ENCODE measurements at regions not wholly inside any gene's neighbourhood (a gene's known extent, or its start where the extent isn't known, plus 50 kb on each side); places are given as distances from the start of the nearest gene placed in this dataset.

DNA sequence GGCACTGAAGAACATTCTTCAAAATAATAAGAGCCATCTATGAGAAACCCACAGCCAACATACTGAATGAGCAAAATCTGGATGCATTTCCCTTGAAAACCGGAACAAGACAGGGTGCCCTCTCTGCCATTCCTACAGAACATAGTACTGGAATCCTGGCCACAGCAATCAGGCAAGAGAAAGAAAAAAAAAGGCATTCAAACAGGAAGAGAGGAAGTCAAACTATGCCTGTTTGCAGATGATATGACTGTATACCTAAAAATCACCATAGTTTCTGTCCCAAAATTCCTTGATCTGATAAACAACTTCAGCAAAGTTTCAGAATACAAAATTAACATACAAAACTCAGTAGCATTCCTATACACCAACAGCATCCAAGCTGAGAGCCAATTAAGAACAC is 119.5 kb upstream of the PARD3B start:
- TF ChIP-seq, protein P1, sequence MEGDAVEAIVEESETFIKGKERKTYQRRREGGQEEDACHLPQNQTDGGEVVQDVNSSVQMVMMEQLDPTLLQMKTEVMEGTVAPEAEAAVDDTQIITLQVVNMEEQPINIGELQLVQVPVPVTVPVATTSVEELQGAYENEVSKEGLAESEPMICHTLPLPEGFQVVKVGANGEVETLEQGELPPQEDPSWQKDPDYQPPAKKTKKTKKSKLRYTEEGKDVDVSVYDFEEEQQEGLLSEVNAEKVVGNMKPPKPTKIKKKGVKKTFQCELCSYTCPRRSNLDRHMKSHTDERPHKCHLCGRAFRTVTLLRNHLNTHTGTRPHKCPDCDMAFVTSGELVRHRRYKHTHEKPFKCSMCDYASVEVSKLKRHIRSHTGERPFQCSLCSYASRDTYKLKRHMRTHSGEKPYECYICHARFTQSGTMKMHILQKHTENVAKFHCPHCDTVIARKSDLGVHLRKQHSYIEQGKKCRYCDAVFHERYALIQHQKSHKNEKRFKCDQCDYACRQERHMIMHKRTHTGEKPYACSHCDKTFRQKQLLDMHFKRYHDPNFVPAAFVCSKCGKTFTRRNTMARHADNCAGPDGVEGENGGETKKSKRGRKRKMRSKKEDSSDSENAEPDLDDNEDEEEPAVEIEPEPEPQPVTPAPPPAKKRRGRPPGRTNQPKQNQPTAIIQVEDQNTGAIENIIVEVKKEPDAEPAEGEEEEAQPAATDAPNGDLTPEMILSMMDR (IDR thresholded peaks at IDR 0.05 in 4 of 5, conservative IDR thresholded peaks at IDR 0.05 in 1 of 5), result no peak
- TF ChIP-seq POLR2A (IDR thresholded peaks at IDR 0.05), result no peak
